ENCODE measurements at regions not wholly inside any gene's neighbourhood (a gene's known extent, or its start where the extent isn't known, plus 50 kb on each side); places are given as distances from the start of the nearest gene placed in this dataset.
A peak's percentile ranks its signal among the peaks of the same experiment; 100 is the strongest.

DNA sequence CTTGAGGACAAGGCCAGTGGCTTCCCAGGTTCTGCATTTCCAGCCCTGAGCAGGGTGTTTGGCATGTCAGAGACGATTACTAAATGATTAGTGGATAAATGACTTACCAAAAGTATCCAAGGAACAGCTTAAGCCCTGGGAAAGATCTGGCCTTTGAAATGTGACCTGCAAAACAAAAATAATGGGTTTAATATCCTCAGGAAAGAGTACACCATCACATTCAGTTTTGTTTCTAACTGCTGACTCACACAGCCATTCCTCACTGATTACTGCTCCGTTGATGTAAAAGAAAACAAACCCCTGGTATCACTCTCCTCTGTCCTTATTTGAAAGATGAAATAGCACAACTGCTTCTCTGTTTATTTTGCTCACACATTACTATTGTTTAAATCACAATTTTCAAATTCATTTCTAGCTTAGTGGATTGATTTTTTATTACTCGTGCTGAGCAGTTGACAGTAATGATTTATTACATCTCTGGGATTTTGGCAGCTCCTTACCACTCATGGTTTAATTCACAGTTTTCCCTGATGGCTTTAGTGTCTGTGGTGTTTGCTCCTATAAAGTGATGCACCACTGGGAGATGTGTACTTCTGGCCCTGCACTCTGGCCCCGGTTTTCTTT lies 117.0 kb downstream of the CBLL2 start:
- TF ChIP-seq, protein P1, sequence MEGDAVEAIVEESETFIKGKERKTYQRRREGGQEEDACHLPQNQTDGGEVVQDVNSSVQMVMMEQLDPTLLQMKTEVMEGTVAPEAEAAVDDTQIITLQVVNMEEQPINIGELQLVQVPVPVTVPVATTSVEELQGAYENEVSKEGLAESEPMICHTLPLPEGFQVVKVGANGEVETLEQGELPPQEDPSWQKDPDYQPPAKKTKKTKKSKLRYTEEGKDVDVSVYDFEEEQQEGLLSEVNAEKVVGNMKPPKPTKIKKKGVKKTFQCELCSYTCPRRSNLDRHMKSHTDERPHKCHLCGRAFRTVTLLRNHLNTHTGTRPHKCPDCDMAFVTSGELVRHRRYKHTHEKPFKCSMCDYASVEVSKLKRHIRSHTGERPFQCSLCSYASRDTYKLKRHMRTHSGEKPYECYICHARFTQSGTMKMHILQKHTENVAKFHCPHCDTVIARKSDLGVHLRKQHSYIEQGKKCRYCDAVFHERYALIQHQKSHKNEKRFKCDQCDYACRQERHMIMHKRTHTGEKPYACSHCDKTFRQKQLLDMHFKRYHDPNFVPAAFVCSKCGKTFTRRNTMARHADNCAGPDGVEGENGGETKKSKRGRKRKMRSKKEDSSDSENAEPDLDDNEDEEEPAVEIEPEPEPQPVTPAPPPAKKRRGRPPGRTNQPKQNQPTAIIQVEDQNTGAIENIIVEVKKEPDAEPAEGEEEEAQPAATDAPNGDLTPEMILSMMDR (IDR thresholded peaks at IDR 0.05; ENCODE audit: insufficient read depth, low read depth, low read length, missing control alignments): no peak
- DNase-seq (ENCODE audit: low read depth): peak; percentile 73
- no peak overlapping the region for H3K4me3 ChIP-seq (ENCODE audit: low read length)

DNA sequence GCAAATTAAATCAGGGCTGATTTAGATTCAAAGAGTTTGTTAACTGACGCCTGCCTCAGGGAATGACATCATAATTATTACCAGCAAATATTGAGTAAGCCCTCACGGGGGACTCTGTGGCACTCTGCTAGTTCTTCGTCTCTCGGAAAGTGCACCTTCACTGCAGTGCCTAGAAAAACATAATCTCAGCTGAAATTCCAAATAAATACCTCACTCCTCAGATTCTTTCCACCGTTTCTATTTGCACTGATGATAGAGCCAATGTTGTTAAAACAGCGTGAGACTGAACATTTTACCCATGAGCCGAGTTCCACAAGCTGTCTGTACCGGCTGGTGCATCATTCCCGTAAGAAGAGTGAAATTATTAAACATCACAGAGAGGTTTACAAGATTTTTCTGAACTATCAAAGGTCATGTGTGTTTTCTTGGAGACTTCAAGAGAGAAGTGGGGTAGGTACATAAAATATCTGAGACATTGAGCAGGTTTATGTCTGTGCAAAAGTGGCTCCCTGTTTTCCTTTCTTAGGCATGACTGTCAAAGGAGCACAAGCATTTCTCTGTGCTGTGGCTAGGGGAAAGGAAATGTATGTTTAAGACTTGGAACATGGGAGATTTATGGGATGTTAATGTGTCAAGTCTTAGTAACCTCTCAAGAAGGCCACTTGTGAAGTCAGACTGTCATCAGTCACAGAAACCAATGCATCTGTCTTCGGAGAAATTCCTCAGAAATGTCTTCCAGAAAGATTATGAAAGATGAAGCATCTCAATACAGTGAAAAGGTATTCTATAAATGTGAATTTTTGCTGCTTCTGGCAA lies 119.6 kb downstream of the CBLL2 start:
- DNase-seq (ENCODE audit: low read depth): no peak

DNA sequence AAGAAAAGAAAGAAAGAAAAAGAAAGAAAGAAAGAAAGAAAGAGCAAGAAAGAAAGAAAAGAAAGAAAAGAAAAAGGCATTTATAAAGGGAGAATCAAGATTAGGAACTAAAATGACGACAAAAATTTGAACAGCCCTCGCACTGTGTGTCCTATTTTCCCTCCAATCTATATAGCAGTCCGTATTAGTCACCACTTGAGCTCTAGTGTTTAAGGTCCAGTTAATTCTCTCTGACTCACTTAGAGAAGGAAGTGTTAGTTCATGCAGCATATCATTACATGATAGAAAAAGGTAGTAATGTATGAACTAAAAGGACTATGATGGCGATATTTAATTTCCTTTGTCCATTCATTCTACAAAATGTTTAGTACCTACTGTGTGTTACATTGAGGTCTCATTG lies 122.7 kb downstream of the CBLL2 start:
- H3K4me3 ChIP-seq (ENCODE audit: low read length): no peak overlapping the region
- TF ChIP-seq, protein P1 (IDR thresholded peaks at IDR 0.05; ENCODE audit: insufficient read depth, low read depth, low read length, missing control alignments): no peak
- DNase-seq (ENCODE audit: low read depth): peak; percentile 71

More for the DNA sequence above, 119.6 kb downstream of the CBLL2 start:
- TF ChIP-seq, protein P1 (IDR thresholded peaks at IDR 0.05; ENCODE audit: insufficient read depth, low read depth, low read length, missing control alignments): no peak
- no peak overlapping the region for H3K4me3 ChIP-seq (ENCODE audit: low read length)

DNA sequence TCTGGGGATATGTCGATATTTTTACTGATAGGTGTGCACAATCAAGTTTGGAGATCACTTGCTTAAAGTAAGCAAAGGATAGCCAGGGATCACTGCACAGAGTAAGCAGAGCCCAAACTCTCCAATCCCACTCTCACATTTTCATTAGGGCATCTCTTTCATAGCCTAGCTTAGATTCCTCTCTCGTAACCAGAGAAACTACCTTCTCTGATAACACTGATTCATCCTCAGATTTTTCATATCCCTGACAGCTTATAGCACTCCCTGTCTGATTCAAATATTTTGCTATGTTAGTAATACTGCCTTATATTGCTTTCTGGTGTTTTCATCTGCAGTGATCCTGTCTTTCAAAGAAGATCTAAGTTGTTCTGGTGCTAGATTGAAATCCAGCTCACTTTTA lies 123.7 kb downstream of the CBLL2 start:
- no peak overlapping the region for H3K4me3 ChIP-seq (ENCODE audit: low read length)
- peak; percentile 43 for DNase-seq (ENCODE audit: low read depth)
- TF ChIP-seq, protein P1 (IDR thresholded peaks at IDR 0.05; ENCODE audit: insufficient read depth, low read depth, low read length, missing control alignments): no peak

DNA sequence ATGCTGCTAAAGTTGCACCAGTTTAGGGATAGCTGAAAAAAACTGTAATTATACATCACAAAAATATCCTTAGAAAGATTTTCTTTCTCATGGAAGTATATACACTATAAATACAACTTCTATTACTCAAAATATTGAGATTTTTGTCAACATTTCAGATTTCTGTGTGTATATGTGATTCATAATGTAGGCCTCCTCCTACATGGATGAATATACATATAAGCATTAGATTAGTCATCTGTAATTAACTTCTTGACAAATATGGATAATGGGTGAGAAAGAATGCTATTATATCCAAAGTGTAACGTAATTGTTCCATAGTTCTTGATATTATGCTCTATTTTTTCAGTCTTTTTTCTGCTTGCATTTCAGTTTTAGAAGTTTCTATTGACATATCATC lies 124.9 kb downstream of the CBLL2 start:
- peak; percentile 41 for DNase-seq (ENCODE audit: low read depth)
- H3K4me3 ChIP-seq (ENCODE audit: low read length): no peak overlapping the region
- TF ChIP-seq, protein P1 (IDR thresholded peaks at IDR 0.05; ENCODE audit: insufficient read depth, low read depth, low read length, missing control alignments): no peak

DNA sequence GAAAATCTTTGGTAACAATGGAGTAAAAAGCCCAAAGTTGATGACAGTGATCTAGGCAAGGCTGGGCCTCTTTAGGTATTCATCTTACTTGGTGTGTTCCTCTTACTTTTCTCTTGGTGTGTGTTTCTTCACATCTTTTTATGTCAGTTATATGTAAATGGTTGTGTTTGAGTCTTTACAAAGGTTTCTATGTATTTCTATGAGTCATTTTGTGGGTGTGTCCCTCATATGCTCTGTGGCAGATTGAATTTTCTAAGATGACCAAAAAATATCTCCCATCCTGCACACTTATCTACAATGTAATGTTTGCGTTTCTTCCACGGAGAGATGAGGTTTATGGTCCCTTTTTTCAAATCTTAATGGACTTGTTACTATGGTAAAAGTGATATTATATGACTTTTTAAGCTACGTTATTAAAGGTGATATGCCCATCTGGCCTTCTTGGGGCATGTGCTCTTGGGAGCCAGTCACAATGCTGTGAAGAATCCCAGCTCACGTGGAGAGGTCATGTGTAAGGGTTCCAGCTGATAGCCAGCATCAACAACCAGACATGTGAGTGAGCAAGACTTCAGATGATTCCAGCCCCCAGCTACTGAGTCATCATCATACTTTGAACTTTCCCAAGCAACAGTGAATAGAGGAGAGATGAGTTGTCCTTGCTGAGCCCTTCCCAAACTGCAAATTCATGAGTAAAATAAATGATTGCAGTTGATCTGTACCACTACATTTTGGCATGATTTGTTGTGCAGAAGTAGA lies 126.9 kb downstream of the CBLL2 start:
- TF ChIP-seq, protein P1 (IDR thresholded peaks at IDR 0.05; ENCODE audit: insufficient read depth, low read depth, low read length, missing control alignments): no peak
- peak; percentile 86 for DNase-seq (ENCODE audit: low read depth)
- no peak overlapping the region for H3K4me3 ChIP-seq (ENCODE audit: low read length)

Measured in epithelial cell of esophagus (primary cell).